ENCODE measurements at regions not wholly inside any gene's neighbourhood (a gene's known extent, or its start where the extent isn't known, plus 50 kb on each side); places are given as distances from the start of the nearest gene placed in this dataset.

DNA sequence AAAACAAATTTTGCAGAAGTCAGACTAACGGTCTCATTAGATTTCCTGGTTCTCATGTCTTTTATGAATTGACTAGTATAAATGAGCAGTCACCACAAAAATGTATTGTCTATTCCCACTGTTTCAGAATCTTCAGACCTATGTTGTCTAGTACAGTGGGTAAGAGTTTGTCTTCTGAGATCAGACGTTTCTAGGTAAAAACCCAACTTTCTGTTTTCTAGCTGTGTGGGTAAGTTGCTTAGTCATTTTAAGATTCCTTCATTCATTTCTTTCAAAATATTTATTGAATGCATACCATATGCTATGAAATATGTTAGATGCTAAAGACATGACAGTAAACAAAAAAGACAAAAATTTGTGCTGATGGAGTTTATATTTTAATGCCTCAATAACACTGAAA, 156.3 kb downstream of the POLR1F start:
- TF ChIP-seq POLR2AphosphoS5 (IDR thresholded peaks at IDR 0.05) (no peak), POLR2A (IDR thresholded peaks at IDR 0.05) (no peak)
- TF ChIP-seq, protein P1, sequence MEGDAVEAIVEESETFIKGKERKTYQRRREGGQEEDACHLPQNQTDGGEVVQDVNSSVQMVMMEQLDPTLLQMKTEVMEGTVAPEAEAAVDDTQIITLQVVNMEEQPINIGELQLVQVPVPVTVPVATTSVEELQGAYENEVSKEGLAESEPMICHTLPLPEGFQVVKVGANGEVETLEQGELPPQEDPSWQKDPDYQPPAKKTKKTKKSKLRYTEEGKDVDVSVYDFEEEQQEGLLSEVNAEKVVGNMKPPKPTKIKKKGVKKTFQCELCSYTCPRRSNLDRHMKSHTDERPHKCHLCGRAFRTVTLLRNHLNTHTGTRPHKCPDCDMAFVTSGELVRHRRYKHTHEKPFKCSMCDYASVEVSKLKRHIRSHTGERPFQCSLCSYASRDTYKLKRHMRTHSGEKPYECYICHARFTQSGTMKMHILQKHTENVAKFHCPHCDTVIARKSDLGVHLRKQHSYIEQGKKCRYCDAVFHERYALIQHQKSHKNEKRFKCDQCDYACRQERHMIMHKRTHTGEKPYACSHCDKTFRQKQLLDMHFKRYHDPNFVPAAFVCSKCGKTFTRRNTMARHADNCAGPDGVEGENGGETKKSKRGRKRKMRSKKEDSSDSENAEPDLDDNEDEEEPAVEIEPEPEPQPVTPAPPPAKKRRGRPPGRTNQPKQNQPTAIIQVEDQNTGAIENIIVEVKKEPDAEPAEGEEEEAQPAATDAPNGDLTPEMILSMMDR (IDR thresholded peaks at IDR 0.05 in 8 of 11, conservative IDR thresholded peaks at IDR 0.05 in 3 of 11): no peak
